ENCODE measurements at regions not wholly inside any gene's neighbourhood (a gene's known extent, or its start where the extent isn't known, plus 50 kb on each side); places are given as distances from the start of the nearest gene placed in this dataset.

DNA sequence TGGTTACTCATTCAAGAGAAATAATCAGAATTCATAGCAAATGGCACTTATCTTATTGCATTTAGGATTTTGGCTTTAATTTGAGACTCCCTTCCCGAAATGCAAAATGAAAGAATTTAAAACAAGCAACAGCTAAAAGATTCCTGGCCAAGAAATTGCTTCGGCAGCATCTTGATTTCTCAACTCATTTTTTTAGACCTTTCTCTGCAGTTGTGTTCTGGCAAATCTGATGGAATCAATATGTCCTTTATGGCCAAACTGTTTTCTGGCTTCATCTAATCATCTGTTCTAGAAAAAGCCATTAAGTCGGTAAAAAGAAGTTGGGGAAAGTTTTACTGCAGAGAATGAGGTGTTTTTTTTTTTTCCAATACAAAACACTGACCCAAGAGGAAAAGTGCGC is 172.1 kb downstream of the SLC16A9 start:
- TF ChIP-seq, protein P1, sequence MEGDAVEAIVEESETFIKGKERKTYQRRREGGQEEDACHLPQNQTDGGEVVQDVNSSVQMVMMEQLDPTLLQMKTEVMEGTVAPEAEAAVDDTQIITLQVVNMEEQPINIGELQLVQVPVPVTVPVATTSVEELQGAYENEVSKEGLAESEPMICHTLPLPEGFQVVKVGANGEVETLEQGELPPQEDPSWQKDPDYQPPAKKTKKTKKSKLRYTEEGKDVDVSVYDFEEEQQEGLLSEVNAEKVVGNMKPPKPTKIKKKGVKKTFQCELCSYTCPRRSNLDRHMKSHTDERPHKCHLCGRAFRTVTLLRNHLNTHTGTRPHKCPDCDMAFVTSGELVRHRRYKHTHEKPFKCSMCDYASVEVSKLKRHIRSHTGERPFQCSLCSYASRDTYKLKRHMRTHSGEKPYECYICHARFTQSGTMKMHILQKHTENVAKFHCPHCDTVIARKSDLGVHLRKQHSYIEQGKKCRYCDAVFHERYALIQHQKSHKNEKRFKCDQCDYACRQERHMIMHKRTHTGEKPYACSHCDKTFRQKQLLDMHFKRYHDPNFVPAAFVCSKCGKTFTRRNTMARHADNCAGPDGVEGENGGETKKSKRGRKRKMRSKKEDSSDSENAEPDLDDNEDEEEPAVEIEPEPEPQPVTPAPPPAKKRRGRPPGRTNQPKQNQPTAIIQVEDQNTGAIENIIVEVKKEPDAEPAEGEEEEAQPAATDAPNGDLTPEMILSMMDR (IDR thresholded peaks at IDR 0.05), result no peak
- TF ChIP-seq, protein P2, sequence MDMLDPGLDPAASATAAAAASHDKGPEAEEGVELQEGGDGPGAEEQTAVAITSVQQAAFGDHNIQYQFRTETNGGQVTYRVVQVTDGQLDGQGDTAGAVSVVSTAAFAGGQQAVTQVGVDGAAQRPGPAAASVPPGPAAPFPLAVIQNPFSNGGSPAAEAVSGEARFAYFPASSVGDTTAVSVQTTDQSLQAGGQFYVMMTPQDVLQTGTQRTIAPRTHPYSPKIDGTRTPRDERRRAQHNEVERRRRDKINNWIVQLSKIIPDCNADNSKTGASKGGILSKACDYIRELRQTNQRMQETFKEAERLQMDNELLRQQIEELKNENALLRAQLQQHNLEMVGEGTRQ (IDR thresholded peaks at IDR 0.05; ENCODE audit: borderline replicate concordance, low read depth, low read length), result no peak
- TF ChIP-seq NRF1 (IDR thresholded peaks at IDR 0.05; ENCODE audit: low read depth, low read length) (no peak), MXI1 (IDR thresholded peaks at IDR 0.05; ENCODE audit: low read depth, low read length) (no peak), CHD2 (IDR thresholded peaks at IDR 0.05; ENCODE audit: low read length, partially characterized antibody) (no peak)
- TF ChIP-seq, protein P3, sequence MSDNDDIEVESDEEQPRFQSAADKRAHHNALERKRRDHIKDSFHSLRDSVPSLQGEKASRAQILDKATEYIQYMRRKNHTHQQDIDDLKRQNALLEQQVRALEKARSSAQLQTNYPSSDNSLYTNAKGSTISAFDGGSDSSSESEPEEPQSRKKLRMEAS (IDR thresholded peaks at IDR 0.05; ENCODE audit: low read depth), result no peak

All from SK-N-SH (cell line).